NCI-H774 (cell line): ENCODE measurements at regions not wholly inside any gene's neighbourhood (a gene's known extent, or its start where the extent isn't known, plus 50 kb on each side); places are given as distances from the start of the nearest gene placed in this dataset.

Experiments
- DNase-seq: peaks from one replicate; lab custom pipeline; 2025; lab: John Stamatoyannopoulos, UW

GRCh38 chr3:174784206-174784934 is 74.8 kb upstream of the NAALADL2 start:
- DNase-seq: no peak

DNA sequence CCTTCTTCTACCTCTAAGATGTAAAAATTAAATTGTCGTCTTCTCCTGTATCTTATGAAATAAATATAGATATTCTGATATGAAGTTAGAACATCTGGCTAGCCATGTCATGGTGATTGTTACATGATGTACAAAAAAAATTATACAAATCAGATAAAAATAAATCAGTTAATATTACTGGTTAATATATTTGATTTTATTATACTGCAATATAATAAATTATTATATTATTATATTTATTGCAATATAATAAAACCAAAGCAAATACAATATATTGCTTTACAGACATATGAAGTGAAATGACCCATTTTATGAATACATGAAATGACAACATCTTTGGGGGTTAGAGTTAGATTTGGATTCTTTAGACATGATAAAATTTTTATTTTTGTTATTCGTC is 72.3 kb upstream of the NAALADL2 start:
- no peak for DNase-seq

DNA sequence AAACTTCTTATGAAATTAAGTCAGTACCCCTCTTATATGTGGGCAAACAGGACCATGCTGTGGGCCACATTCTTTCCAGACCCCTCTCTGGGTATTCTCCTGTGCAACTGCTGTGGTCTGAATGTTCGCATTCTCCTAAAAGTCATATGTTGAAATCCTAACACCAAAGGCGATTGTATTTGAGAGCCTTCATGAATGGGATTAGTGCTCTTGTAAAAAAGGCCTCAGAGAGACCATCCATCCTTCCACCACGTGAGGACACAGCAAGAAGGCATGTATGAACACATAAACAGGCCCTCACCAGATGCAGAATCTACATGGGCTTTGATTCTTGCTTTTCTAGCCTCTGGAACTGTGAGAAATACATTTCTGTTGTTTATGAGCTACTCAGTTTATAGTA is 68.0 kb upstream of the NAALADL2 start:
- DNase-seq: no peak

DNA sequence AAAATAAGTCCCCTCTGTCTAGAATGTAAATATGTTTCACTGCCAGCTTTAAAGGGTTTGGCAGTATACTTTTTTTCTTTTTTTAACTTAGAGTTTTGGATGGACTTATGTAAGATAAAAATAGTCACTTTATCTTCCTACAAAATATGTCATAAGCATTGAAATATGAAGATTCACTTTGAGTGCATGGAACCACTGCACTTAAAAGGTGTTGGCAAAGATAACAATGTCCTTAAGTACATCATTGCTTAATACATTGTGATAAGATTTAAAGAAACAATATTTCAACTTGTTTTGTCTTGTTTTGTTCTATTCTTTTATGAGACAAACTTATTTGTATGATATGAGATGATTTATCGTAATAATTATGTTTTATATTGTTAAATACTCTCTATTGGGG is 66.3 kb upstream of the NAALADL2 start:
- no peak for DNase-seq
